ENCODE measurements at regions not wholly inside any gene's neighbourhood (a gene's known extent, or its start where the extent isn't known, plus 50 kb on each side); places are given as distances from the start of the nearest gene placed in this dataset.

DNA sequence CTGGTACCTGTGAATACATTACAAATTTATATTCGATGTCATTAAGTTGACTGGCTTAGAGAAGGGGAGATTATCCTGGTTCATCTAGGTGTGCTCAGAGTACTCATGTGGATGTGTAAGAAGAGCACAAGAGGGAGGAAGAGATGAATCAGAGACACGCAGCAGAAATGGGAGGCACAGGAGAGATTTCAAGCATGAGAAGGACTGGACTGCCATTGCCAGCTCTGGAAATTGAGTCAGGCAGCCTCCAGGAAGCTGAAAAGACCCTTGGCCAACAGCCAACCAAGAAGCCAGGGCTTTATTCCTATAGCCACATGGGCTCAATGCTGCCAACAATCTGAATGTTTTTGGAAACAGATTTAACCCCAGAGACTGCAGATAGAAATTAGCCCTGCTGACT is 1390.0 kb downstream of the STIM2 start:
- TF ChIP-seq FOXM1 (IDR thresholded peaks at IDR 0.05; ENCODE audit: borderline replicate concordance) (no peak), SUZ12 (IDR thresholded peaks at IDR 0.05) (no peak), BHLHE40 (IDR thresholded peaks at IDR 0.05; ENCODE audit: borderline replicate concordance) (no peak), ARNT (IDR thresholded peaks at IDR 0.05) (no peak), LEF1 (IDR thresholded peaks at IDR 0.05; ENCODE audit: borderline replicate concordance) (no peak), ZNF384 (IDR thresholded peaks at IDR 0.05) (no peak), TARDBP (IDR thresholded peaks at IDR 0.05) (no peak), SP1 (IDR thresholded peaks at IDR 0.05) (no peak), CTBP1 (IDR thresholded peaks at IDR 0.05; ENCODE audit: borderline replicate concordance) (no peak), ELF4 (IDR thresholded peaks at IDR 0.05) (no peak)
- TF ChIP-seq, protein P1, sequence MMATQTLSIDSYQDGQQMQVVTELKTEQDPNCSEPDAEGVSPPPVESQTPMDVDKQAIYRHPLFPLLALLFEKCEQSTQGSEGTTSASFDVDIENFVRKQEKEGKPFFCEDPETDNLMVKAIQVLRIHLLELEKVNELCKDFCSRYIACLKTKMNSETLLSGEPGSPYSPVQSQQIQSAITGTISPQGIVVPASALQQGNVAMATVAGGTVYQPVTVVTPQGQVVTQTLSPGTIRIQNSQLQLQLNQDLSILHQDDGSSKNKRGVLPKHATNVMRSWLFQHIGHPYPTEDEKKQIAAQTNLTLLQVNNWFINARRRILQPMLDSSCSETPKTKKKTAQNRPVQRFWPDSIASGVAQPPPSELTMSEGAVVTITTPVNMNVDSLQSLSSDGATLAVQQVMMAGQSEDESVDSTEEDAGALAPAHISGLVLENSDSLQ (IDR thresholded peaks at IDR 0.05), result no peak

All from HEK293T (cell line).